Endothelial cell of umbilical vein (primary cell): ENCODE measurements at regions not wholly inside any gene's neighbourhood (a gene's known extent, or its start where the extent isn't known, plus 50 kb on each side); places are given as distances from the start of the nearest gene placed in this dataset.

ENCODE experiments used
- BruUV-seq: library from RNA; stranded (reverse); fragments of 400-500 nt; replicated peaks from 2 replicates; lab custom pipeline; 2021; lab: Mats Ljungman, UMichigan
- CTCF ChIA-PET: fragments of 300-600, 350-600 bp; sonication (Branson Sonifier 250); formaldehyde crosslinking; loops from one replicate; lab custom pipeline; 2021; ENCODE audit warnings: antibody characterized with exemption, inconsistent platforms; lab: Charles Lee
- POLR2A ChIA-PET: fragments of 300-600, 350-600 bp; sonication (Branson Sonifier 250); formaldehyde crosslinking; loops from one replicate; lab custom pipeline; 2021; ENCODE audit warnings: antibody characterized with exemption, inconsistent platforms; lab: Charles Lee
- DNase-seq: peaks from one replicate; pipeline ENCODE4 v3.0.0-alpha.2; 2011; ENCODE audit warnings: low read depth, low spot score
- FAIRE-seq: peaks from 2 replicates; lab custom pipeline; 2011; peaks lifted over from hg19 to GRCh38; lab: Jason Lieb, UNC
- H2AFZ ChIP-seq: 2 replicates; pipeline ENCODE4 v1.6.0; 2012; ENCODE audit warnings: low read depth, low read length, control low read depth, inconsistent platforms
- H3K27ac ChIP-seq: 2 replicates; pipeline ENCODE4 v1.5.1; 2011; ENCODE audit warnings: low read depth, mild to moderate bottlenecking, control low read depth, low read length, moderate library complexity; ENCODE audit not compliant: insufficient read depth
- H3K27me3 ChIP-seq, 2 experiments: 2 replicates each; pipeline versions ENCODE4 v1.6.0 to v1.6.1; 2011; ENCODE audit warnings: low read length in 2 of 2, mixed read lengths in 1 of 2; ENCODE audit not compliant: control insufficient read depth in 2 of 2, insufficient read depth in 2 of 2
- H3K36me3 ChIP-seq, 2 experiments: 2 replicates in 1 of 2; 3 replicates in 1 of 2; pipeline ENCODE4 v1.5.1; 2011; ENCODE audit warnings: low read length in 2 of 2, mild to moderate bottlenecking in 1 of 2, moderate library complexity in 1 of 2; ENCODE audit not compliant: control insufficient read depth in 2 of 2, insufficient read depth in 2 of 2; ENCODE audit errors: extremely low read depth in 1 of 2
- H3K4me1 ChIP-seq: 3 replicates; pipeline ENCODE4 v1.5.1; 2011; ENCODE audit warnings: mild to moderate bottlenecking, low read length; ENCODE audit not compliant: control insufficient read depth, insufficient read depth; ENCODE audit errors: extremely low read depth
- H3K4me2 ChIP-seq: 2 replicates; pipeline ENCODE4 v1.6.1; 2011; ENCODE audit warnings: low read length, control low read depth, mixed read lengths; ENCODE audit not compliant: insufficient read depth
- H3K4me3 ChIP-seq, 3 experiments: fragments of 200-600 bp in 1 of 3; sonication (generic), shearing (Covaris generic) in 1 of 3; replicated peaks in 1 of 3; 2 replicates each; pipeline ENCODE4 v1.5.1; 2011 to 2016; ENCODE audit warnings: control low read depth in 3 of 3, low read length in 3 of 3, mild to moderate bottlenecking in 2 of 3, inconsistent platforms in 1 of 3, low read depth in 1 of 3, moderate library complexity in 1 of 3; ENCODE audit not compliant: insufficient read depth in 1 of 3
- H3K79me2 ChIP-seq: 2 replicates; pipeline ENCODE4 v1.6.0; 2012; ENCODE audit warnings: low read length, inconsistent platforms; ENCODE audit not compliant: control insufficient read depth, insufficient read depth
- H3K9ac ChIP-seq: replicated peaks from 2 replicates; pipeline ENCODE3; 2011; ENCODE audit warnings: low read length, control low read depth; ENCODE audit not compliant: insufficient read depth; ENCODE audit errors: extremely low read depth
- H3K9me1 ChIP-seq: replicated peaks from 3 replicates; pipeline ENCODE4 v1.6.0; 2011; ENCODE audit warnings: mild to moderate bottlenecking, low read length; ENCODE audit not compliant: control insufficient read depth, insufficient read depth; ENCODE audit errors: extremely low read depth
- H3K9me3 ChIP-seq: replicated peaks from 2 replicates; pipeline ENCODE4 v1.5.1; 2012; ENCODE audit warnings: low read length, inconsistent platforms; ENCODE audit not compliant: control insufficient read depth, insufficient read depth
- H4K20me1 ChIP-seq: replicated peaks from 2 replicates; pipeline ENCODE3; 2011; ENCODE audit warnings: mild to moderate bottlenecking, low read length; ENCODE audit not compliant: control insufficient read depth, insufficient read depth; ENCODE audit errors: extremely low read depth
- CTCF ChIP-seq, 2 donors: IDR thresholded peaks; 1 replicate in 1 of 2; 2 replicates in 1 of 2; pipeline ENCODE4 v1.5.1; 2011; ENCODE audit warnings: low read length in 2 of 2, mild to moderate bottlenecking in 2 of 2, moderate library complexity in 2 of 2, control low read depth in 1 of 2, inconsistent platforms in 1 of 2, low read depth in 1 of 2; ENCODE audit not compliant: insufficient read depth in 1 of 2; ENCODE audit errors: extremely low read depth in 1 of 2
- EZH2 ChIP-seq: IDR thresholded peaks from 2 replicates; pipeline ENCODE4 v1.6.1; 2012; ENCODE audit warnings: borderline replicate concordance, low read depth, mild to moderate bottlenecking, moderate library complexity, low read length, inconsistent platforms; ENCODE audit not compliant: severe bottlenecking
- FOS ChIP-seq: IDR thresholded peaks from 2 replicates; pipeline ENCODE4 v1.6.1; 2011; ENCODE audit warnings: mild to moderate bottlenecking, low read length, moderate library complexity, borderline replicate concordance; ENCODE audit not compliant: insufficient read depth
- GATA2 ChIP-seq: IDR thresholded peaks from 2 replicates; pipeline ENCODE4 v1.7.0; 2011; ENCODE audit warnings: low read depth, mild to moderate bottlenecking, moderate library complexity, mixed read lengths, low read length; ENCODE audit not compliant: insufficient read length, insufficient read depth
- JUN ChIP-seq: IDR thresholded peaks from 2 replicates; pipeline ENCODE4 v1.6.1; 2011; ENCODE audit warnings: borderline replicate concordance, low read depth; ENCODE audit not compliant: insufficient read length, insufficient read depth
- MAX ChIP-seq: IDR thresholded peaks from 2 replicates; pipeline ENCODE4 v1.6.1; 2011; ENCODE audit not compliant: insufficient read depth, insufficient read length
- MYC ChIP-seq: IDR thresholded peaks from one replicate; pipeline ENCODE4 v1.6.1; 2011; ENCODE audit warnings: mild to moderate bottlenecking, low read depth, low read length
- POLR2A ChIP-seq: IDR thresholded peaks from 2 replicates; pipeline ENCODE4 v1.6.1; 2012; ENCODE audit warnings: low read depth, mild to moderate bottlenecking, control low read depth, low read length
- POLR2AphosphoS5 ChIP-seq: IDR thresholded peaks from 2 replicates; pipeline ENCODE4 v1.6.1; 2012; ENCODE audit warnings: low read depth, mild to moderate bottlenecking, control low read depth, low read length, moderate library complexity; ENCODE audit not compliant: insufficient read depth
- dilution Hi-C: fragments of 300-500 bp; cut with MboI; formaldehyde crosslinking; loops from one replicate; pipeline ENCODE4 v1.15.0; 2019; ENCODE audit warnings: low sequenced_read_pairs; ENCODE audit not compliant: extremely low pct_ligation_motif_present
- intact Hi-C: fragments of 100-400 bp; cut with micrococcal nuclease; formaldehyde crosslinking; loops from one replicate; pipeline ENCODE4 v1.10.0; 2022

- H3K79me2 ChIP-seq, result no peaks in the 10 kb centered on the region
- H3K4me2 ChIP-seq, result no peak overlapping the region
- no peaks in the 10 kb centered on the region for H3K36me3 ChIP-seq
- CTCF ChIA-PET, result no interaction called here
- DNase-seq (no peak), FAIRE-seq (no peak)
- H4K20me1 ChIP-seq, result no peaks in the 10 kb centered on the region
- dilution Hi-C loops, result no loop called here
- BruUV-seq, result no TSS peak
- no peak overlapping the region for H3K4me3 ChIP-seq
- intact Hi-C loops, result no loop called here
- H3K27ac ChIP-seq, result no peak overlapping the region
- POLR2A ChIA-PET, result no interaction called here
- H3K9me3 ChIP-seq, result no peaks in the 10 kb centered on the region
- H3K9ac ChIP-seq, result no peak overlapping the region
- no peaks in the 10 kb centered on the region for H3K4me1 ChIP-seq
- H3K9me1 ChIP-seq, result no peaks in the 10 kb centered on the region
- H3K27me3 ChIP-seq, result no peaks in the 10 kb centered on the region
- TF ChIP-seq FOS (no peak), EZH2 (no peak), GATA2 (no peak), POLR2AphosphoS5 (no peak), MYC (no peak), CTCF (IDR thresholded peaks at IDR 0.05; ENCODE audit: extremely low read depth in 1 of 2, insufficient read depth in 1 of 2, low read depth in 1 of 2, low read length in 2 of 2) (no peak)
- H2AFZ ChIP-seq, result no peak overlapping the region
Observed at GRCh38 chr14:48127674-48128073, 452.3 kb upstream of the MDGA2 start.

- intact Hi-C loops (no loop called here), dilution Hi-C loops (no loop called here)
- no peaks in the 10 kb centered on the region for H3K27me3 ChIP-seq
- no TSS peak for BruUV-seq
- FAIRE-seq (no peak), DNase-seq (no peak)
- H3K9ac ChIP-seq, result no peak overlapping the region
- H3K79me2 ChIP-seq, result no peaks in the 10 kb centered on the region
- H3K4me2 ChIP-seq, result no peak overlapping the region
- H3K4me3 ChIP-seq, result no peak overlapping the region
- TF ChIP-seq CTCF (IDR thresholded peaks at IDR 0.05; ENCODE audit: extremely low read depth in 1 of 2, insufficient read depth in 1 of 2, low read depth in 1 of 2, low read length in 2 of 2), result no peak
- no peak for TF ChIP-seq POLR2A
- no peak for TF ChIP-seq JUN
- no peak for TF ChIP-seq MAX
- TF ChIP-seq FOS, result no peak
- TF ChIP-seq POLR2AphosphoS5, result no peak
- no peak for TF ChIP-seq GATA2
- no peak for TF ChIP-seq MYC
- no peak for TF ChIP-seq EZH2
- H3K4me1 ChIP-seq, result no peaks in the 10 kb centered on the region
- no peaks in the 10 kb centered on the region for H4K20me1 ChIP-seq
- ChIA-PET POLR2A (no interaction called here), CTCF (no interaction called here)
- H2AFZ ChIP-seq, result no peak overlapping the region
- H3K9me1 ChIP-seq, result no peaks in the 10 kb centered on the region
- no peak overlapping the region for H3K27ac ChIP-seq
- H3K36me3 ChIP-seq, result no peaks in the 10 kb centered on the region
- H3K9me3 ChIP-seq, result no peaks in the 10 kb centered on the region
Observed at GRCh38 chr14:48125654-48126053, 450.2 kb upstream of the MDGA2 start.
